HCT116 (cell line): ENCODE measurements at regions not wholly inside any gene's neighbourhood (a gene's known extent, or its start where the extent isn't known, plus 50 kb on each side); places are given as distances from the start of the nearest gene placed in this dataset.

Experiments used
- CTCF ChIP-seq, 3 experiments: fragments of 200-600 bp in 1 of 3; sonication (generic) in 1 of 3; IDR thresholded peaks in 2 of 3; conservative IDR thresholded peaks in 1 of 3; 2 replicates each; pipeline ENCODE4 v1.5.1; 2012 to 2017; ENCODE audit warnings: low read depth in 2 of 3, low read length in 2 of 3, antibody characterized with exemption in 1 of 3, borderline replicate concordance in 1 of 3, control low read depth in 1 of 3, mild to moderate bottlenecking in 1 of 3, mixed read lengths in 1 of 3, mixed run types in 1 of 3, moderate library complexity in 1 of 3; ENCODE audit not compliant: insufficient read depth in 1 of 3
- EGR1 ChIP-seq: IDR thresholded peaks from 2 replicates; pipeline ENCODE4 v1.6.1; 2012; ENCODE audit warnings: low read depth
- EZH2phosphoT487 ChIP-seq: fragments of 200-600 bp; IDR thresholded peaks from 2 replicates; pipeline ENCODE4 v1.6.1; 2018; ENCODE audit warnings: antibody characterized with exemption, borderline replicate concordance
- FOSL1 ChIP-seq: IDR thresholded peaks from 2 replicates; pipeline ENCODE4 v1.6.1; 2012; ENCODE audit warnings: low read depth
- JUND ChIP-seq: IDR thresholded peaks from 2 replicates; pipeline ENCODE4 v1.6.1; 2012
- POLR2A ChIP-seq: IDR thresholded peaks from 2 replicates; pipeline ENCODE4 v1.7.0; 2011; ENCODE audit warnings: borderline replicate concordance; ENCODE audit not compliant: insufficient read depth, insufficient read length; ENCODE audit errors: extremely low read depth
- POLR2AphosphoS5 ChIP-seq: IDR thresholded peaks from 2 replicates; pipeline ENCODE4 v1.6.1; 2011; ENCODE audit warnings: mild to moderate bottlenecking, low read depth, low read length, moderate library complexity
- RAD21 ChIP-seq: IDR thresholded peaks from 2 replicates; pipeline ENCODE4 v1.6.1; 2012; ENCODE audit warnings: low read depth, mild to moderate bottlenecking
- REST ChIP-seq: IDR thresholded peaks from 2 replicates; pipeline ENCODE4 v1.6.1; 2012; ENCODE audit warnings: low read depth
- SIN3A ChIP-seq: IDR thresholded peaks from 2 replicates; pipeline ENCODE4 v1.6.1; 2012; ENCODE audit warnings: low read depth
- TF ChIP-seq, protein P1 (sequence below): IDR thresholded peaks from 2 replicates; pipeline ENCODE4 v1.6.1; 2012

- TF ChIP-seq EGR1 (no peak), POLR2AphosphoS5 (no peak), CTCF (IDR thresholded peaks at IDR 0.05 in 2 of 3, conservative IDR thresholded peaks at IDR 0.05 in 1 of 3; ENCODE audit: borderline replicate concordance in 1 of 3, insufficient read depth in 1 of 3, low read depth in 2 of 3, low read length in 2 of 3) (no peak), POLR2A (no peak), SIN3A (no peak), FOSL1 (no peak), REST (no peak), RAD21 (no peak), EZH2phosphoT487 (no peak), JUND (no peak)
- TF ChIP-seq, protein P1, sequence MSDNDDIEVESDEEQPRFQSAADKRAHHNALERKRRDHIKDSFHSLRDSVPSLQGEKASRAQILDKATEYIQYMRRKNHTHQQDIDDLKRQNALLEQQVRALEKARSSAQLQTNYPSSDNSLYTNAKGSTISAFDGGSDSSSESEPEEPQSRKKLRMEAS: no peak
These were observed 635.6 kb downstream of the EPM2A start for GRCh38 chr6:145099713-145100112.
